H9 (cell line): ENCODE measurements at regions not wholly inside any gene's neighbourhood (a gene's known extent, or its start where the extent isn't known, plus 50 kb on each side); places are given as distances from the start of the nearest gene placed in this dataset.

ENCODE experiments used
- DNase-seq: peaks from one replicate; pipeline ENCODE4 v3.0.0-alpha.2; 2017
- H2AFZ ChIP-seq: one replicate; pipeline ENCODE4 v1.6.1; 2013; ENCODE audit warnings: mild to moderate bottlenecking, low read length, control low read depth, moderate library complexity
- H2AK5ac ChIP-seq: 2 replicates; pipeline ENCODE4 v1.6.1; 2013; ENCODE audit warnings: low read length, control low read depth, mixed read lengths; ENCODE audit not compliant: insufficient read length
- H2BK120ac ChIP-seq: one replicate; pipeline ENCODE4 v1.6.1; 2013; ENCODE audit warnings: low read depth, mild to moderate bottlenecking, low read length, control low read depth, inconsistent platforms; ENCODE audit not compliant: poor library complexity, severe bottlenecking
- H2BK12ac ChIP-seq: 2 replicates; pipeline ENCODE4 v1.6.1; 2013; ENCODE audit warnings: low read length, control low read depth, mixed read lengths, low read depth; ENCODE audit not compliant: insufficient read length
- H2BK15ac ChIP-seq: 2 replicates; pipeline ENCODE4 v1.6.1; 2013; ENCODE audit warnings: low read depth, low read length, control low read depth
- H2BK20ac ChIP-seq: one replicate; pipeline ENCODE4 v1.6.1; 2013; ENCODE audit warnings: low read depth, mild to moderate bottlenecking, low read length, control low read depth, inconsistent platforms; ENCODE audit not compliant: poor library complexity, severe bottlenecking
- H2BK5ac ChIP-seq: 2 replicates; pipeline ENCODE4 v1.6.1; 2013; ENCODE audit warnings: low read length, control low read depth, mixed read lengths; ENCODE audit not compliant: insufficient read length
- H3K14ac ChIP-seq: 2 replicates; pipeline ENCODE4 v1.6.1; 2013; ENCODE audit warnings: low read length, control low read depth; ENCODE audit not compliant: insufficient read depth
- H3K18ac ChIP-seq: 2 replicates; pipeline ENCODE4 v1.6.1; 2013; ENCODE audit warnings: low read depth, mild to moderate bottlenecking, mixed read lengths, low read length, control low read depth; ENCODE audit not compliant: insufficient read length
- H3K23ac ChIP-seq: 2 replicates; pipeline ENCODE4 v1.6.1; 2013; ENCODE audit warnings: low read length, control low read depth, mixed read lengths, low read depth; ENCODE audit not compliant: insufficient read length
- H3K23me2 ChIP-seq: 2 replicates; pipeline ENCODE4 v1.6.1; 2013; ENCODE audit warnings: low read depth, mild to moderate bottlenecking, mixed read lengths, low read length, control low read depth; ENCODE audit not compliant: insufficient read length, poor library complexity, severe bottlenecking
- H3K27ac ChIP-seq: 2 replicates; pipeline ENCODE4 v1.5.1; 2013; ENCODE audit warnings: low read length, control low read depth, mixed read lengths, low read depth; ENCODE audit not compliant: insufficient read length
- H3K27me3 ChIP-seq: 2 replicates; pipeline ENCODE4 v1.6.1; 2013; ENCODE audit warnings: low read length, control low read depth, inconsistent platforms; ENCODE audit not compliant: insufficient read depth
- H3K4ac ChIP-seq: 2 replicates; pipeline ENCODE4 v1.6.1; 2013; ENCODE audit warnings: low read depth, mild to moderate bottlenecking, control low read depth, inconsistent platforms, low read length, moderate library complexity
- H3K4me1 ChIP-seq: 2 replicates; pipeline ENCODE4 v1.6.1; 2013; ENCODE audit warnings: low read length, control low read depth, inconsistent platforms; ENCODE audit not compliant: insufficient read depth
- H3K4me2 ChIP-seq: 2 replicates; pipeline ENCODE4 v1.6.1; 2013; ENCODE audit warnings: low read length, control low read depth, mixed read lengths; ENCODE audit not compliant: insufficient read length, insufficient read depth
- H3K56ac ChIP-seq: 2 replicates; pipeline ENCODE4 v1.6.1; 2013; ENCODE audit warnings: low read depth, mild to moderate bottlenecking, mixed read lengths, low read length, control low read depth; ENCODE audit not compliant: insufficient read length
- H3K79me1 ChIP-seq: 2 replicates; pipeline ENCODE4 v1.6.1; 2013; ENCODE audit warnings: low read depth, mild to moderate bottlenecking, moderate library complexity, low read length, control low read depth, inconsistent platforms; ENCODE audit not compliant: insufficient read depth, poor library complexity, severe bottlenecking
- H3K79me2 ChIP-seq: 2 replicates; pipeline ENCODE4 v1.6.1; 2013; ENCODE audit warnings: low read length, control low read depth, inconsistent platforms; ENCODE audit not compliant: insufficient read depth
- H3K9ac ChIP-seq: 2 replicates; pipeline ENCODE4 v1.6.1; 2013; ENCODE audit warnings: low read length, control low read depth, mixed read lengths; ENCODE audit not compliant: insufficient read length; ENCODE audit errors: extremely low read depth
- H3K9me3 ChIP-seq: one replicate; pipeline ENCODE4 v1.6.1; 2013; ENCODE audit warnings: low read depth, low read length, inconsistent platforms; ENCODE audit not compliant: control insufficient read depth
- H3T11ph ChIP-seq: one replicate; pipeline ENCODE4 v1.6.1; 2013; ENCODE audit warnings: mild to moderate bottlenecking, low read length, control low read depth, inconsistent platforms
- H4K20me1 ChIP-seq: one replicate; pipeline ENCODE4 v1.6.1; 2013; ENCODE audit not compliant: control insufficient read depth, insufficient read length, insufficient read depth
- H4K5ac ChIP-seq: 2 replicates; pipeline ENCODE4 v1.6.1; 2013; ENCODE audit warnings: low read depth, mild to moderate bottlenecking, mixed read lengths, low read length, control low read depth; ENCODE audit not compliant: insufficient read length
- H4K8ac ChIP-seq: replicated peaks from 2 replicates; pipeline ENCODE4 v1.6.1; 2013; ENCODE audit warnings: low read length, control low read depth, mixed read lengths, low read depth; ENCODE audit not compliant: insufficient read length
- H4K91ac ChIP-seq: 2 replicates; pipeline ENCODE4 v1.6.1; 2013; ENCODE audit warnings: low read depth, mild to moderate bottlenecking, moderate library complexity, mixed read lengths, low read length, control low read depth; ENCODE audit not compliant: insufficient read length
- H3K27ac Mint-ChIP-seq, 3 experiments: 2 replicates in 2 of 3; 3 replicates in 1 of 3; pipeline ENCODE4 v1.8.0; 2020 to 2021; ENCODE audit warnings: mixed read lengths in 3 of 3, mild to moderate bottlenecking in 1 of 3, moderate library complexity in 1 of 3
- H3K27me3 Mint-ChIP-seq: 2 replicates; pipeline ENCODE4 v1.8.0; 2021; ENCODE audit warnings: low read depth, mild to moderate bottlenecking, moderate library complexity, mixed read lengths
- H3K36me3 Mint-ChIP-seq, 3 experiments: 2 replicates in 2 of 3; 3 replicates in 1 of 3; pipeline ENCODE4 v1.8.0; 2020 to 2021; ENCODE audit warnings: low read depth in 3 of 3, mixed read lengths in 3 of 3; ENCODE audit not compliant: insufficient read depth in 1 of 3
- H3K4me1 Mint-ChIP-seq, 2 experiments: 2 replicates each; pipeline ENCODE4 v1.8.0; 2020; ENCODE audit warnings: mixed read lengths in 2 of 2
- H3K4me3 Mint-ChIP-seq, 2 experiments: 2 replicates in 1 of 2; 3 replicates in 1 of 2; pipeline ENCODE4 v1.8.0; 2020 to 2021; ENCODE audit warnings: mild to moderate bottlenecking in 2 of 2, mixed read lengths in 2 of 2, moderate library complexity in 1 of 2
- H3K9me3 Mint-ChIP-seq, 2 experiments: 2 replicates in 1 of 2; 3 replicates in 1 of 2; pipeline ENCODE4 v1.8.0; 2020; ENCODE audit warnings: mild to moderate bottlenecking in 2 of 2, mixed read lengths in 2 of 2, moderate library complexity in 1 of 2
- CTCF ChIP-seq: fragments of 200-600 bp; sonication (generic); conservative IDR thresholded peaks from 3 replicates; pipeline ENCODE4 v1.8.0; 2021; ENCODE audit warnings: antibody characterized with exemption, mild to moderate bottlenecking
- WGBS: extraction: QIAGEN DNeasy Blood & Tissue Kit; methylation state at CpG from one replicate; pipeline ENCODE4 v1.1.7; 2013; ENCODE audit warnings: missing lambda C conversion rate, low lambda C conversion rate, mixed read lengths; ENCODE audit not compliant: insufficient read length; ENCODE audit errors: extremely low coverage; 5-methylcytosine and 5-hydroxymethylcytosine counted together

GRCh38 chr3:88469216-88469615, 319.5 kb downstream of the C3orf38 start:
- DNase-seq, result no peak
- H3K14ac ChIP-seq, result no peak overlapping the region

More at GRCh38 chr3:88469216-88469615, 319.5 kb downstream of the C3orf38 start:
- TF ChIP-seq CTCF, result no peak
- no peaks in the 10 kb centered on the region for H3K23me2 ChIP-seq
- Mint-ChIP-seq H3K27me3 (no peaks in the 10 kb centered on the region; the same call in 1 of the 2 replicates), H3K27ac (no peak overlapping the region), H3K9me3 (peaks cover 4 to 8% of the 10 kb centered on the region in 2 experiments; a peak in 3 of 5 replicates), H3K36me3 (peaks cover 0 to 7% (median 5%) of the 10 kb centered on the region in 3 experiments; a peak in 3 of 7 replicates), H3K4me1 (no peaks in the 10 kb centered on the region), H3K4me3 (no peak overlapping the region)
- no peak overlapping the region for H3K56ac ChIP-seq
- no peak overlapping the region for H2BK5ac ChIP-seq
- no peak overlapping the region for H3K9ac ChIP-seq
- no peak overlapping the region for H2BK12ac ChIP-seq
- H3K27ac ChIP-seq, result no peak overlapping the region
- H3K9me3 ChIP-seq, result no peaks in the 10 kb centered on the region
- no peak overlapping the region for H4K91ac ChIP-seq
- H3T11ph ChIP-seq, result no peak overlapping the region
- H3K18ac ChIP-seq, result no peak overlapping the region
- no peaks in the 10 kb centered on the region for H3K27me3 ChIP-seq
- no CpG with 5 or more reads among the region's 1 CpG for WGBS
- no peak overlapping the region for H2BK15ac ChIP-seq
- no peaks in the 10 kb centered on the region for H3K79me2 ChIP-seq
- no peak overlapping the region for H3K4ac ChIP-seq
- no peak overlapping the region for H4K5ac ChIP-seq
- H3K4me1 ChIP-seq, result no peaks in the 10 kb centered on the region
- H4K8ac ChIP-seq, result no peak overlapping the region
- H2BK120ac ChIP-seq, result no peak overlapping the region
- H3K4me2 ChIP-seq, result no peak overlapping the region
- no peaks in the 10 kb centered on the region for H4K20me1 ChIP-seq
- H3K23ac ChIP-seq, result no peak overlapping the region
- H2AK5ac ChIP-seq, result no peak overlapping the region
- H3K79me1 ChIP-seq, result no peaks in the 10 kb centered on the region
- H2AFZ ChIP-seq, result no peak overlapping the region
- no peak overlapping the region for H2BK20ac ChIP-seq
